22Rv1 (cell line): ENCODE measurements at regions not wholly inside any gene's neighbourhood (a gene's known extent, or its start where the extent isn't known, plus 50 kb on each side); places are given as distances from the start of the nearest gene placed in this dataset.

Source experiments
- CTCF ChIP-seq: fragments of 450-650 bp; IDR thresholded peaks from 2 replicates; pipeline ENCODE4 v1.5.1; 2017; ENCODE audit warnings: mild to moderate bottlenecking
- ZFX ChIP-seq: fragments of 450-650 bp; IDR thresholded peaks from 2 replicates; pipeline ENCODE4 v1.6.1; 2017; ENCODE audit warnings: antibody characterized with exemption, borderline replicate concordance

- TF ChIP-seq CTCF (no peak), ZFX (no peak)
Observed at GRCh38 chr14:71538288-71538687, 393.9 kb upstream of the RGS6 start.
